ENCODE measurements at regions not wholly inside any gene's neighbourhood (a gene's known extent, or its start where the extent isn't known, plus 50 kb on each side); places are given as distances from the start of the nearest gene placed in this dataset.

DNA sequence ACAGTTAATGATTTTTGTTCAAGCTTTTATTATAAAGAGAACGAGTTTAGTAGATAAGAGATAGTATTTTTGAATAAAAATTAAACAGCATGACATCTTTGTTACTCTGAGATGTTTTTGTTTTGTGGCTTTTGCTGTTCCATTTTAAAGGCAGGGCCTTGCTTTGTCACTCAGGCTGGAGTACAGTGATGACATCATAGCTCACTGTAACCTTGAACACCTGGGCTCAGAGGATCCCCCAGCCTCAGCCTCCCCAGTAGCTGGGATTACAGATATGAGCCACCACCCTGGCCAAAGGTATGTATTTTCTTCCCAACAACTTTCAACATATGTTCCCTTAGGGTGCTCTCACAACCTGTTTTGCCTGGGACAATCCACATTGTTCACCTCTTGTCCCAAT lies 730.9 kb upstream of the RGMB start:
- TF ChIP-seq EP300 (IDR thresholded peaks at IDR 0.05) (no peak), POLR2AphosphoS5 (IDR thresholded peaks at IDR 0.05) (no peak)
- TF ChIP-seq, protein P1, sequence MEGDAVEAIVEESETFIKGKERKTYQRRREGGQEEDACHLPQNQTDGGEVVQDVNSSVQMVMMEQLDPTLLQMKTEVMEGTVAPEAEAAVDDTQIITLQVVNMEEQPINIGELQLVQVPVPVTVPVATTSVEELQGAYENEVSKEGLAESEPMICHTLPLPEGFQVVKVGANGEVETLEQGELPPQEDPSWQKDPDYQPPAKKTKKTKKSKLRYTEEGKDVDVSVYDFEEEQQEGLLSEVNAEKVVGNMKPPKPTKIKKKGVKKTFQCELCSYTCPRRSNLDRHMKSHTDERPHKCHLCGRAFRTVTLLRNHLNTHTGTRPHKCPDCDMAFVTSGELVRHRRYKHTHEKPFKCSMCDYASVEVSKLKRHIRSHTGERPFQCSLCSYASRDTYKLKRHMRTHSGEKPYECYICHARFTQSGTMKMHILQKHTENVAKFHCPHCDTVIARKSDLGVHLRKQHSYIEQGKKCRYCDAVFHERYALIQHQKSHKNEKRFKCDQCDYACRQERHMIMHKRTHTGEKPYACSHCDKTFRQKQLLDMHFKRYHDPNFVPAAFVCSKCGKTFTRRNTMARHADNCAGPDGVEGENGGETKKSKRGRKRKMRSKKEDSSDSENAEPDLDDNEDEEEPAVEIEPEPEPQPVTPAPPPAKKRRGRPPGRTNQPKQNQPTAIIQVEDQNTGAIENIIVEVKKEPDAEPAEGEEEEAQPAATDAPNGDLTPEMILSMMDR (IDR thresholded peaks at IDR 0.05): no peak
